T-helper 22 cell (primary cell): ENCODE measurements at regions not wholly inside any gene's neighbourhood (a gene's known extent, or its start where the extent isn't known, plus 50 kb on each side); places are given as distances from the start of the nearest gene placed in this dataset.
"Not testable (repeated sequence)": the region's sequence is repeated elsewhere in the genome, so short reads cannot be mapped to it uniquely, and the experiment has no call there.

Experiments
- DNase-seq: peaks from one replicate; pipeline ENCODE4 v3.0.0-alpha.2; 2020; ENCODE audit warnings: low read depth

GRCh38 chr18:77329651-77330050 lies 80.0 kb downstream of the GALR1 start:
- DNase-seq: no peak

GRCh38 chr18:77334876-77335275 lies 85.2 kb downstream of the GALR1 start:
- no peak for DNase-seq

GRCh38 chr18:77337604-77338003 lies 88.0 kb downstream of the GALR1 start:
- DNase-seq: no peak

- no peak for DNase-seq
Observed at GRCh38 chr18:77339093-77339492, 89.4 kb downstream of the GALR1 start.

- no peak for DNase-seq
Observed at GRCh38 chr18:77339623-77340022, 90.0 kb downstream of the GALR1 start.

- no peak for DNase-seq
Observed at GRCh38 chr18:77340815-77341214, 91.2 kb downstream of the GALR1 start.

- no peak for DNase-seq
Observed at GRCh38 chr18:77341527-77342325, 92.1 kb downstream of the GALR1 start.

GRCh38 chr18:77342736-77343135 lies 93.1 kb downstream of the GALR1 start:
- DNase-seq: no peak

- no peak for DNase-seq
Observed at GRCh38 chr18:77343846-77344510, 94.3 kb downstream of the GALR1 start.

- DNase-seq: no peak
Observed at GRCh38 chr18:77344786-77345500, 95.3 kb downstream of the GALR1 start.

GRCh38 chr18:77346208-77346810 lies 96.7 kb downstream of the GALR1 start:
- DNase-seq: no peak

GRCh38 chr18:77353349-77353748 lies 103.7 kb downstream of the GALR1 start:
- DNase-seq: not testable (repeated sequence)

- DNase-seq: no peak
Observed at GRCh38 chr18:77359561-77360314, 110.1 kb downstream of the GALR1 start.

- no peak for DNase-seq
Observed at GRCh38 chr18:77360315-77361190, 110.9 kb downstream of the GALR1 start.

- DNase-seq: no peak
Observed at GRCh38 chr18:77361382-77361781, 111.7 kb downstream of the GALR1 start.

- DNase-seq: no peak
Observed at GRCh38 chr18:77365667-77366066, 116.0 kb downstream of the GALR1 start.

GRCh38 chr18:77366067-77366719 lies 116.5 kb downstream of the GALR1 start:
- no peak for DNase-seq

GRCh38 chr18:77366720-77367641 lies 117.3 kb downstream of the GALR1 start:
- DNase-seq: no peak

GRCh38 chr18:77369644-77370043 lies 120.0 kb downstream of the GALR1 start:
- DNase-seq: no peak
